ENCODE measurements at regions not wholly inside any gene's neighbourhood (a gene's known extent, or its start where the extent isn't known, plus 50 kb on each side); places are given as distances from the start of the nearest gene placed in this dataset.

GRCh38 chr12:68461645-68462044 is 129.5 kb upstream of the MDM1 start:
- no peak for TF ChIP-seq CTCF (IDR thresholded peaks at IDR 0.05; ENCODE audit: borderline replicate concordance)
- intact Hi-C loops (cut with micrococcal nuclease), result no loop called here

GRCh38 chr12:68462803-68463202 is 130.6 kb upstream of the MDM1 start:
- no peak for TF ChIP-seq CTCF (IDR thresholded peaks at IDR 0.05; ENCODE audit: borderline replicate concordance)
- no peaks in the 10 kb centered on the region for H3K4me1 ChIP-seq
- intact Hi-C loops (cut with micrococcal nuclease), result no loop called here
- H3K4me3 ChIP-seq, result no peak overlapping the region
- no peaks in the 10 kb centered on the region for H3K36me3 ChIP-seq
- no peak overlapping the region for H3K27ac ChIP-seq (replicated peaks)
- no peaks in the 10 kb centered on the region for H3K9me3 ChIP-seq (replicated peaks)
- H3K27me3 ChIP-seq (ENCODE audit: low read depth), result no peaks in the 10 kb centered on the region
- DNase-seq, result no peak

More at GRCh38 chr12:68461645-68462044, 129.5 kb upstream of the MDM1 start:
- no peaks in the 10 kb centered on the region for H3K4me1 ChIP-seq
- no peaks in the 10 kb centered on the region for H3K9me3 ChIP-seq (replicated peaks)
- H3K27ac ChIP-seq (replicated peaks), result no peak overlapping the region
- no peak overlapping the region for H3K4me3 ChIP-seq
- no peaks in the 10 kb centered on the region for H3K27me3 ChIP-seq (ENCODE audit: low read depth)
- no peaks in the 10 kb centered on the region for H3K36me3 ChIP-seq
- no peak for DNase-seq

GRCh38 chr12:68465227-68465626 is 133.1 kb upstream of the MDM1 start:
- Histone ChIP-seq H3K36me3 (no peaks in the 10 kb centered on the region), H3K9me3 (replicated peaks) (no peaks in the 10 kb centered on the region), H3K27me3 (ENCODE audit: low read depth) (no peaks in the 10 kb centered on the region), H3K4me1 (no peaks in the 10 kb centered on the region), H3K4me3 (no peak overlapping the region), H3K27ac (replicated peaks) (no peak overlapping the region)
- intact Hi-C loops (cut with micrococcal nuclease), result no loop called here
- TF ChIP-seq CTCF (IDR thresholded peaks at IDR 0.05; ENCODE audit: borderline replicate concordance), result no peak
- DNase-seq, result no peak

GRCh38 chr12:68467514-68467913 is 135.4 kb upstream of the MDM1 start:
- TF ChIP-seq CTCF (IDR thresholded peaks at IDR 0.05; ENCODE audit: borderline replicate concordance), result no peak
- Histone ChIP-seq H3K4me3 (no peak overlapping the region), H3K4me1 (no peaks in the 10 kb centered on the region), H3K36me3 (no peaks in the 10 kb centered on the region), H3K9me3 (replicated peaks) (no peaks in the 10 kb centered on the region), H3K27ac (replicated peaks) (no peak overlapping the region), H3K27me3 (ENCODE audit: low read depth) (no peaks in the 10 kb centered on the region)
- no peak for DNase-seq
- intact Hi-C loops (cut with micrococcal nuclease), result no loop called here

GRCh38 chr12:68468036-68468435 is 135.9 kb upstream of the MDM1 start:
- DNase-seq, result no peak
- no peaks in the 10 kb centered on the region for H3K36me3 ChIP-seq
- H3K27me3 ChIP-seq (ENCODE audit: low read depth), result no peaks in the 10 kb centered on the region
- no peak overlapping the region for H3K4me3 ChIP-seq
- H3K27ac ChIP-seq (replicated peaks), result no peak overlapping the region
- intact Hi-C loops (cut with micrococcal nuclease), result no loop called here
- no peaks in the 10 kb centered on the region for H3K4me1 ChIP-seq
- TF ChIP-seq CTCF (IDR thresholded peaks at IDR 0.05; ENCODE audit: borderline replicate concordance), result no peak
- no peaks in the 10 kb centered on the region for H3K9me3 ChIP-seq (replicated peaks)

GRCh38 chr12:68469113-68469512 is 137.0 kb upstream of the MDM1 start:
- Histone ChIP-seq H3K4me1 (no peaks in the 10 kb centered on the region), H3K4me3 (no peak overlapping the region), H3K27me3 (ENCODE audit: low read depth) (no peaks in the 10 kb centered on the region), H3K27ac (replicated peaks) (no peak overlapping the region), H3K36me3 (no peaks in the 10 kb centered on the region), H3K9me3 (replicated peaks) (no peaks in the 10 kb centered on the region)
- intact Hi-C loops (cut with micrococcal nuclease), result no loop called here
- DNase-seq, result no peak
- no peak for TF ChIP-seq CTCF (IDR thresholded peaks at IDR 0.05; ENCODE audit: borderline replicate concordance)

Data from left ventricle myocardium inferior (tissue), 1 donor.